ENCODE measurements at regions not wholly inside any gene's neighbourhood (a gene's known extent, or its start where the extent isn't known, plus 50 kb on each side); places are given as distances from the start of the nearest gene placed in this dataset.

DNA sequence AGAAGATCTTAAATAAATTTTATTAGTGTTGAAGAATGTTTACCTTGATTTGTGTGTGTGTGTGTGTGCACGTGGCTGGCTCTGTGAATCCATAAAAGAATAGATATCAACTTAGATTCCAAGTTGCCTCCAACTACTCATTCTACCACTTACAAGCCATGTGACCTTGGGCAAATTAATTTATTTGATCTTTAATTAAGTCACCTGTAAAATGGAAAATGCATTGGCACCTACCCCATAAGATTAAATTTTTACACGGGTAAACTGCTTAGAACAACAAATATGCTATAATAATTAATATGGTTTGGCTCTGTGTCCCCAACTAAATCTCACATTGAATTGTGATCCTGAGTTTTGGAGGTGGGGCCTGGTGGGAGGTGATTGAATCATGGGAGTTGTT lies 604.9 kb upstream of the NRG3 start:
- no peak for DNase-seq
- TF ChIP-seq CTCF (IDR thresholded peaks at IDR 0.05; ENCODE audit: borderline replicate concordance), result no peak
- Histone ChIP-seq H3K36me3 (no peaks in the 10 kb centered on the region), H3K27ac (replicated peaks) (no peak overlapping the region), H3K9me3 (replicated peaks) (peaks cover 36% of the 10 kb centered on the region), H3K4me1 (no peaks in the 10 kb centered on the region), H3K4me3 (no peak overlapping the region), H3K27me3 (ENCODE audit: low read depth) (no peaks in the 10 kb centered on the region)
- intact Hi-C loops (cut with micrococcal nuclease), result no loop called here

DNA sequence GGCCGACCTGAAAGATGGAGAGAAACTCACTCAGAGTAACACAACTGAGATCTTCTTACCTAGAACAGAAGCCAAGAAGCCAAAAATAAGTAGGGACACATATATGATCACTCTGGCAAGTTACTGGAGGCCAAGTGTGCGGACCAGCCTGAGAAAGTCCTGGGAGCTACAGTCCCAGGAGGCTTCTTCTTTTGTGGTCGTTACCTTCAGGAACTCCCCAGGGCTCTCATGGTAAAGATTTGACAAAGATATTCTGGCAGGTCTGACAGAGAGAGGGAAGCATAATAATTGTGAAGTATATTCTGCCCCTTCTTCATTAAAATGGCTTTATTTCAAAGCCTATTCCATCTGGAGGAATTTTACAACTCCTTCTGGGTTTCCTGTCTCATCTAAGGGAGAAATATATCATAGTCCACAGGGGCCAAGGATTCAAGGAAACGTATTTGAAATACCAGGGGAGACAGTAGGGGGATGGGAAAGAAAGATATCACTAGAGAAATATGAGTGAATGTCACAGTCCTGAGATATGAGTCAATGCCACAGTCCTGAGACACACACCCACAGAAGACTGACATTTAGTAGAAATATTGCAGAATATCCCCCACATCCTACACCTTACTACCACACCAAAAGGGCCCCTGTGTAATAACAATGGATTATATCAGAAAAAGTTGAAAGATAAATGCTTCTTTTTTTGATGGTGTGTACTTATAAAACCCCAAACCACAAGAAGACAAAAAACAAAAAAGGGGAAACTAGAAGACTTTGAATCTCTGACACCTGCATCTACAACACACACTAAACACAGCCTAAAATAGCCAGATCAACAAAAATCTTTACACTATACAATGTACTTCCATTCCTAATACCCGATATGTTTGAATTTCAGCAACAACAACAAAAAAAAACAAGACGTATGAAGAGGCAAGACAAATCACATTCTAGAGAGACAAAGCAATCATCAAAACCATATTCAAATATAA lies 594.2 kb upstream of the NRG3 start:
- no peaks in the 10 kb centered on the region for H3K27me3 ChIP-seq (ENCODE audit: low read depth)
- no peaks in the 10 kb centered on the region for H3K36me3 ChIP-seq
- H3K27ac ChIP-seq (replicated peaks), result no peak overlapping the region
- DNase-seq, result no peak
- no peaks in the 10 kb centered on the region for H3K4me1 ChIP-seq
- TF ChIP-seq CTCF (IDR thresholded peaks at IDR 0.05; ENCODE audit: borderline replicate concordance), result no peak
- intact Hi-C loops (cut with micrococcal nuclease), result no loop called here
- no peak overlapping the region for H3K4me3 ChIP-seq
- no peaks in the 10 kb centered on the region for H3K9me3 ChIP-seq (replicated peaks)

- H3K27me3 ChIP-seq (ENCODE audit: low read depth), result no peaks in the 10 kb centered on the region
- DNase-seq, result no peak
- no peak overlapping the region for H3K4me3 ChIP-seq
- no peaks in the 10 kb centered on the region for H3K4me1 ChIP-seq
- H3K36me3 ChIP-seq, result no peaks in the 10 kb centered on the region
- peaks cover 26% of the 10 kb centered on the region for H3K9me3 ChIP-seq (replicated peaks)
- TF ChIP-seq CTCF (IDR thresholded peaks at IDR 0.05; ENCODE audit: borderline replicate concordance), result no peak
- intact Hi-C loops (cut with micrococcal nuclease), result no loop called here
- no peak overlapping the region for H3K27ac ChIP-seq (replicated peaks)
Observed at GRCh38 chr10:81288544-81288943, 586.5 kb upstream of the NRG3 start.

DNA sequence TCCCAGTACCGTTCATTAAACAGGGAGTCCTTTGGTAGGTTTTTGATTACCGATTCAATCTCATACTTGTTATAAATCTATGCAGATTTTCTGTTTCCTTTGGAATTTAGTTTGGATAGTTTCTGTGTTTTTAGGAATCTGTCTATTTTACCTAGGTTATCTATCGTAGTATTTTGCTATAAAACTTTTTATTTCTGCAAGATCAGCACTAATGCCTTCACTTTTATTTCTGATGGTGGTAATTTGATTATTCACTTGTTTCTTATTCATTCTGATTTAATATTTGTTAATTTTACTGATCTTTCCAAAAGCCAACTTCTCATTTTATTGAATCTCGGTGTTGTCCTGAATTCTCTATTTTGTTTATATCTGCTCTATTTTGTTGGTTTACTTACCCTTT lies 577.7 kb upstream of the NRG3 start:
- Histone ChIP-seq H3K27me3 (ENCODE audit: low read depth) (no peaks in the 10 kb centered on the region), H3K4me3 (no peak overlapping the region)
- intact Hi-C loops (cut with micrococcal nuclease), result no loop called here

GRCh38 chr10:81303656-81304055 lies 571.3 kb upstream of the NRG3 start:
- H3K9me3 ChIP-seq (replicated peaks), result peaks cover 9% of the 10 kb centered on the region

More for the DNA sequence above, 577.7 kb upstream of the NRG3 start:
- Histone ChIP-seq H3K9me3 (replicated peaks) (peaks cover 22% of the 10 kb centered on the region), H3K36me3 (no peaks in the 10 kb centered on the region), H3K4me1 (no peaks in the 10 kb centered on the region), H3K27ac (replicated peaks) (no peak overlapping the region)
- no peak for DNase-seq
- no peak for TF ChIP-seq CTCF (IDR thresholded peaks at IDR 0.05; ENCODE audit: borderline replicate concordance)

More at GRCh38 chr10:81303656-81304055, 571.3 kb upstream of the NRG3 start:
- H3K36me3 ChIP-seq, result no peaks in the 10 kb centered on the region
- H3K27ac ChIP-seq (replicated peaks), result no peak overlapping the region
- no peaks in the 10 kb centered on the region for H3K27me3 ChIP-seq (ENCODE audit: low read depth)
- no peaks in the 10 kb centered on the region for H3K4me1 ChIP-seq
- no peak for DNase-seq
- TF ChIP-seq CTCF (IDR thresholded peaks at IDR 0.05; ENCODE audit: borderline replicate concordance), result no peak
- no peak overlapping the region for H3K4me3 ChIP-seq
- intact Hi-C loops (cut with micrococcal nuclease), result no loop called here
